ENCODE measurements at regions not wholly inside any gene's neighbourhood (a gene's known extent, or its start where the extent isn't known, plus 50 kb on each side); places are given as distances from the start of the nearest gene placed in this dataset.
"Not testable (repeated sequence)": the region's sequence is repeated elsewhere in the genome, so short reads cannot be mapped to it uniquely, and the experiment has no call there.

- DNase-seq, result no peak
Observed at GRCh38 chr19:28553005-28553404, 659.9 kb downstream of the UQCRFS1 start.

DNA sequence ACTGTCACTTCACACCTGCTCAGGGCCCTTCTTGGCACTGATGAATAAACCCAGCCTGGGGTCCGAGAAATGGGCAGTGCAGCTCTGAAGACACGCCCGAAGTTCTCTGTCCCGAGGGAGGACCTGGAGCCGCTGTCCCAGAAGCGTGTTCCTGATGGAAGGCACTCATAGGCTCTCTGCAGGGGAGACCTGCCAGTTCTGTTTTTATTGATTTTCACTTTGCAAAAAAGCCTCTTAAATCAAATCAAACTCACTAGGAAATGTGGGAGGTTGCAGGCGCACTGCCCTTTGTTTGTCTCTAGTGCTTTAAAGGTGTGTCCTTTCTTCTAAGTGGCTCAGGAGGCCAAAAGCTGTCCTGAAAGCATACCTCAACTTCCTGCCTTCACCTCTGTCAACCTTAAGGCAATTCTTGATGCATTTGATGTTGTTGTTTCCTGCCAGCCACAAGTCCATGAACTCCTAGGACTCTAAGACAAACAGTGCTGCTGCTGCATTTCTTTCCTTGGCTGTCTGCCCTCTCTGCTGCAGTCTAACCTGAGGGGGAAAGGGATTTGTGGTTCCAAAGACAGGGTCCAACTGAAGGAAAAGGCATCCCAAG, 663.2 kb downstream of the UQCRFS1 start:
- no peak for DNase-seq

GRCh38 chr19:28546148-28546685, 666.7 kb downstream of the UQCRFS1 start:
- DNase-seq, result no peak

GRCh38 chr19:28545397-28545796, 667.6 kb downstream of the UQCRFS1 start:
- not testable (repeated sequence) for DNase-seq

DNA sequence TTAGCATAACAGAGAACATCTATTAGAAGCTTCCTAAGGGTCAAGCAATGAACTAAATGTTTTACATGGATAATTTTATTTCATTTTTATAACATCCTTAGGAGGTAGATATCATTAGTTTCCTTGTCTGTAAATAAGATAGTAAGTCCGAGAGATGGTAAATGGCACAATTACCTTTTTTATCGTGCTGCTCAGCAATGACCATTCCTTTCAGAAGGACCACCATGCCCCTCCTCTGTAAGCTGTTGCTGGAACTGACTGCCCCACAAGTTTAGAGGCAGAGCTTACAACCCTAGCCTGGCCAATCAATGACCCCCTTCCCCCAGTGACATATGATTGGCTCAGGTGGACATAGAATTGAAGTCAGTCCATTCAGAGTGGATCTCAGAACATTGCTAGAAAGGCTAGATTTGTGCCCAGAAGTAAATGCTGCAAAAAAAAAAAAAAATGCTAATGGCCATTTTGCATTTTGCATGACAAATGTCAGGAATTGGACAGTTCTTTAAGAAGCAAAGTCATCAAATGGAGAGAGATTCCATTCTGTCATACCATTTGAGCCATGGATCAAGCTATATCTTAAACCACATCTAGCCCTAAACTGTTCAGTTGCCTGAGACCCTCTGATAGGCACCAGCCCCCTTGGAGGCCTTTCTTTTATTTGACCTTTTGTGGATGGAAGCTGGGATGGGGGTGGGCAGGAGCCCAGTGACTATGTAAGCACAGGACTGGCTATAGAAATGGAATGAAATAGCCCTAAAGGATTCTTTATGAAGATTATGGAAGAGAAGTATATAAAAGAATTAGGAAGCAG, 668.3 kb downstream of the UQCRFS1 start:
- DNase-seq, result no peak

- no peak for DNase-seq
Observed at GRCh38 chr19:28543244-28543776, 669.6 kb downstream of the UQCRFS1 start.

DNA sequence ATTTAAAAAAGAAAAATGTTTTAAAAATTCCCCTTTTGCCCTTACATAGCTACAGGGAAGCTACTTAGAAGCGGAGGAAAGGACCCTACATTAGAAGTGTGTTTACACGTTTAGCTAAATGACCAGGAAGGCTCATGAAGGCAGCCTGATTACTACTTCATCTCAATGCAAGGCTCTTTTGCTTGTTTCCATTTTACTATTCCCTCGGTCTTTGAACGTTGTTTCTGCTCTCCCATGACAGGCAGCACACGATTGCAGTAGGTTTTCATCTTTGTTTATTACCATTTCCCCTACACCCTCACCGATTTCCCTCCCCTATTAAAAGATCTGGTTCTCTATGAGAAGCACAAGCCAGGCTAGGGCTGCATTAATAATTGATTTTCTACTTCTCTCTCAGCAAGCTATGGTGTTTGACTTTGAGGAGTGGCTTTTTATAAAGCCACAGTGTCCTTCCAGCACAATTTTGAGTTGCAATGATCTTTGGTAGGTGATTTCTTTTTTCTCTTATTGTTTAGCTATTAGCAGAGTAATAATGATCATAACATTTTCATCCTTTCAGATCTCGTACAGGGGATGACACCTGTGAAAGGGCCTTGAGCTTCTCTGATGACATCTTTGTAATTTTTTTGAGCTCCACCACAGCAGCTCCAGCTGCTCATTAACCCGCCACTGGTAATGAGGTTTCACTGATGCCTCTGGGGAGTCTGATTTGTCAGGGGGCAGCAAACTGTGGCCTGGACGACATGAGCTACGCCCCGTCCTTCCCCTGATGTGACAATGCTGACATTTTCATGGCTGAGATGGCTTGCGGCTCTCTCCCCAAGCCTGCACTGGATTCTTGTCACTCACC, 670.3 kb downstream of the UQCRFS1 start:
- DNase-seq, result no peak

DNA sequence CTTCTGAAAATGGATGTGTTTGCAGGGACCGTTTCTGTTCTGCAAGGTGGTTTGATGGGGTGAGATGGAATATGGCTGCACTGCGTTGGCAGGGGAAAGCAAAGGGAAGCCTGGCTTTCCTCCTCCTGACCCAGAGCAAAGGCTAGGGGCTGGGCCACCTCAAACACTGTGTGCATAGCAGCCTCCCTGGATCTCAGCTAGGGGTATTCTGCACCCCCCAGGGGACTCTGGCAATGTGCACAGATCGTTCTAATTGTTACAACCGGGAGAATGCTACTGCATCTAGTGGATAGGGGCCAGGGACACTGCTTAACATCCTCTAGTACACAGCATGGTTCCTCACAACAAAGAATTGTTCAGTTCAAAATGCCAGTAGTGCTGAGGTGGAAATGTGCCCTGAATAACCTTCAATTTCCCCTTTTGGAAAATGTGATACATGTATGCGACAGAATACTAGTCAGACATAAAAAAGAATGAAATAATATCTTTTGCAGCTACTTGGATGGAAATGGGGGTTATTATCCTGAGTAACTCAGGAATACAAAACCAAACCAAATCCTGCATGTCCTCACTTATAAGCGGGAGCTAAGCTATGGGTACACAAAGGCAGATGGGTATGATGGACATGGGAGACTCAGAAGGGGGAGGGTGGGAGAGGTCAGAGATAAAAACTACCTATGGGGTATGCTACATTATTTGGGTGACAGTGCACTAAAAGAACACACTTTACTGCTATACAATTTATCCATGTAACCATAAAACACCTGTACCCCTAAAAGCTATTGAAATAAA, 671.2 kb downstream of the UQCRFS1 start:
- no peak for DNase-seq

- no peak for DNase-seq
Observed at GRCh38 chr19:28541029-28541428, 671.9 kb downstream of the UQCRFS1 start.

DNA sequence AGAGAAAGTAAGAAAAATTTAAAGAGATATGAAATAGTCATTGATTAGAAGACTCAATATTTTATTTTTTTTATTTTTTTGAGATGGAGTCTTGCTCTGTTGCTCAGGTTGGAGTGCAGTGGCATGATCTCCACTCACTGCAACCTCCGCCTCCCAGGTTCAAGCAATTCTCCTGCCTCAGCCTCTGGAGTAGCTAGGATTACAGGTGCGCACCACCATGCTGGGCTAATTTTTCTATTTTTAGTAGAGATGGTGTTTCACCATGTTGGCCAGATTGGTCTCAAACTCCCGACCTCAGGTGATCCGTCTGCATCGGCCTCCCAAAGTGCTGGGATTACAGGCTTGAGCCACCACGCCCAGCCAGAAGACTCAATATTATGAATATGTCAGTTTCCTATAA, 672.6 kb downstream of the UQCRFS1 start:
- not testable (repeated sequence) for DNase-seq

DNA sequence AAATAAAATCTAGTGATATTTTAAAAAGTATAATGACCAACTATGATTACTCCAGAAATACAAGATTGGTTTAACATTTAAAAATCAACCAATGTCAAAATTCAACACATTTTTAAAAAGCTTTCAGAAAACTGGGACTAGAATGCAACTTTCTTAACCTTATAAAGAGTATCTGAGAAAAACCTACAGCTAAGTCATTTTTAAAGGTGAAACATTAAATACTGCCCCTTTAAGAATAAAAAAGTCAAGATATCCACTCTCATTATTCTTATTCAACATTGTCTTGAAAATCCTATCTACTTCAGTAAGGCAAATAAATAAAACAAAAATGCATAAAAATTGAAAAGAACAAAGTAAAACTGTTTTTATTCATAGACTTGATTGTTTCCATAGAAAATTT, 673.2 kb downstream of the UQCRFS1 start:
- no peak for DNase-seq

DNA sequence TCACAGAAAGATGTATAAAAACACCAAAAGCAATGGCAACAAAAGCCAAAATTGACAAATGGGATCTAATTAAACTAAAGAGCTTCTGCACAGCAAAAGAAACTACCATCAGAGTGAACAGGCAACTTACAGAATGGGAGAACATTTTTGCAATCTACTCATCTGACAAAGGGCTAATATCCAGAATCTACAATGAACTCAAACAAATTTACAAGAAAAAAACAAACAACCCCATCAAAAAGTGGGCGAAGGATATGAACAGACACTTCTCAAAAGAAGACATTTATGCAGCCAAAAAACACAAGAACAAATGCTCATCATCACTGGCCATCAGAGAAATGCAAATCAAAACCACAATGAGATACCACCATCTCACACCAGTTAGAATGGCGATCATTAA, 674.4 kb downstream of the UQCRFS1 start:
- DNase-seq, result not testable (repeated sequence)

DNA sequence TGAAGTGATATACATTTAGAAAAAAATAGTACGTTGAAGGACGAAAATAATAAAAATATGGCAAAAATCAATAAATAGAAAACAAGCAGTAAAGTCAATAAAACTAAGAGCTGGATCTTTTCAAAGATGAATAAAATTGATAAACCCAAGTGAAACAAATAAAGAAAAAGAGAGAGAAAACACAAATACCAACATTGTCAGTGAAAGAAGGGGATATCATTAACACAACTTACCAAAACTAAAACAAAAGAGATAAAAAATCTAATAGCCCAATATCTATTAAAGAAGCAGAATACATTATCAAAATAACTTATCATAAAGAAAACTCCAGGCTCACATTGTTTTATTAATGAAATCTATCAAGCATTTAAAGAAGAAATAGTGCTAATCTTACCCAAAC, 675.1 kb downstream of the UQCRFS1 start:
- no peak for DNase-seq

DNA sequence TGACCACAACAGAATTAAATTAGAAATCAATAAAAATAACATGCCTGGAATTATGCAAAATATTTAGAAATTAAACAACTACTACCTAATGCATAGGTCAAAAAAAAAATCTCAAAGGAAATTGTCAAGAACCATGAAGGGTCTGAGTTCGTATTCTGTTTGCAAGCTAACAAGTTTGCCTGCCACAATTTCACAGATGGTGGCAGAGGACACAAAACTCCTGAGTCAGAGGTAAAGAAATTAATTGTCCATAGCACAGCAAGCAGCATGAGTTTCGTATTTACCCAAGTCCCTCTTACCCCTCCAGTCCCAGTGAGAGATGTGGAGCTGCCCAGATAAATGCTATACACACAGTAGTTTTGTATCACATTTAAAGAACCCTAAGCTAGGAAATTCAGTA, 675.9 kb downstream of the UQCRFS1 start:
- DNase-seq, result no peak

DNA sequence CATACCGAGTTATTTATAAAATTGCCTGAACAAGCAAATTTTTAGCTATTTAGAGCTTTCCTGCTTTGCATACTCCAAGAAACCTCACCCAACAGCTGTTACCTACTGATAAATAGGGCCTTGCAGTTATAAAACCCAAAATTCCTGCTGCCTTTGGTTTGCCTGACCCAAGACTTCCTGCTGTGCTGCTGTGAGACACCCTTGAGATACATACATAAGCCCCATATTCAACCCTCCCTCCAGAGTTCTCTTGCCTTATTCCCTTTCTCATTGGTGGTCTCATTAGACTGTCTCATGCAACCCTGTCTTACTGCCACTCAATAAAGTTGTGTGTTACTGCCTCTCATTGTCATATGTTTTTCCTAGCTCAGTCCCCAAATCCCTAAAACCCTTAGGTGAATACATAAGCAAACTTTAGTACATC, 677.6 kb downstream of the UQCRFS1 start:
- DNase-seq, result no peak

DNA sequence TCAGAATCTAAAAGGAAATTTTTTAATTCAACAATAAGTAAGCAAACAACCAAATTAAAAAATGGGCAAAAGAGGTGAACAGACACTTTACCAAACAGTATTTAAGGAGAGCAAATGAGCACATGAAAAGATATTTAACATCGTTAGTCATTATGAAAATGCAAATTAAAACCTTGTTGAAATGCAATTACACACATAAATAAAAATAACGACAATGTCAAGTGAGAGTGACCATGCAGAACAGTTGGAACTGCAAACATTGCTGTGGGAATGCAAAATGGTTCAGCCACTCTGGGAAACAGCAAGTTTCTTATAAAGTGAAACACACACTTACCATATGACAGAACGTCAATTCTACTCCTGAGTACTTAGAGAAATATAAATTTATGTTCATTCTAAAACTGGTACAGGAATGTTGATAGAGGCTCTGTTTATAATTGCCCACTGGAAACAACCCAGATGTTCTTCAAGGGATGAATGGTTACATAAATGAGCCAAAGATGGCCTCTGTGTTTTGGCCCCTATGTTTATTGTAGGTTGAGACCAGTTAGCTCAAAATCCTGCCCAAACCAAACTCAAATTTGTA, 678.1 kb downstream of the UQCRFS1 start:
- no peak for DNase-seq

DNA sequence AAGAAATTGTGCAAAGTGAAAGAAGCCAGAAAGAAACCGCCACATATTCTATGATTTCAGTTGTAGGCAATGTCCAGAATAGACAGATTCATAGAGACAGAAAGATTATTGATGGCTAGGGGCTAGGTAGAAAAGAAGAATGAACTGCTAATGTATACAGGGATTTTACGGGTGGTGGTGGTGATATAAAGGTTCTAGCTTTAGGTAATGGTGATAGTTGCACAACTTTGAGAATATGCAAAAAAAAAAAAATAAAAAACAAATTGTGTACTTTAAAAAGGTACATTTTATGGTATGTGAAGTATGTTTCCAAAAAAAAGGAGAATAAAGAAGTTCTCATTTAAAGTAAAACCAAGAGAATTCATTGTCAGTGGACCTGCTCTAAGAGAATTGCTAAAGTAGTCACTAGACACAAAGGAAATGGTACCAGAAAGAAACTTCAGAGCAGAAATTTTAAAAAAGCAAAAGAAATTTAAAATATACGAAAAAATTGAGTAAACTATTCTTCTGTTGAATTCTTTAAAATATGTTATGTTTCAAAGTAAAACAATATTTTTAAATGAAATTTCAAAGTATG, 680.1 kb downstream of the UQCRFS1 start:
- no peak for DNase-seq

DNA sequence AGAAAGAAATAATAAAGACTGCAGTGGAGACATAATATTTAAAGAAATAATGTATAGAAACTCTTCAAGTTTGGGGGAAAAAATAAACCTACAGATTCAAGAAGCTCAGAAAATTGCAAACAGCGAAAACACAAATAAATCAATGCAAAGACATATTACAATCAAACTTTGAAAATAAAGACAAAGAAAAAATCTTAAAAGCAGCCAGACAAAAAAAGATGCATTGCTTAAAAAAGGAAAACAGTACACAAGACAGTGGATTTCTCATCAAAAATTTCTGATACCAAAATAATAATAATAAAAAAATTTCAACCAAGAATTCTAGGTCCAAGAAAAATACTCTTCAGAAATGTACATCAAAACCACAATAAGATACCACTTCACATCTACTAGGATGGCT, 681.0 kb downstream of the UQCRFS1 start:
- DNase-seq, result no peak

- DNase-seq, result no peak
Observed at GRCh38 chr19:28530406-28531035, 682.4 kb downstream of the UQCRFS1 start.

DNA sequence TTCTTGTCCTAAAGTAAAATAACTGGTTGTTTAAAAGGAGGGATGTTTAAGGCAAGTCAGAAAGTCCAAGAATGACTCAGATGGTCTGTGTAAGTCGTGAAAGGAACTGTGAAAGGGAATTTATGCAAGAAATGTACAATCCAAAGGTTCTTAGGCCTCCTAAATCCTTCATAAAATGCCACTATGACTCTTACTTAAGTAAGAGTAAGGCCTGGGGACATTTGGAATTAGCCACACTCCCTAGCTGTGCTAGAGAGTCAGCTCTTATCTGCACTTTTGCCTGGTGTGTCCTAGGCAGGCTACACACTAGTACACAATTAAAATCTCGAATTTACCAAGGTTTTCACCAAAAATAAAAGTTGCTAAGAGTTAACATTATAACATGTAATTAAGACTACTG, 686.9 kb downstream of the UQCRFS1 start:
- DNase-seq, result no peak

- DNase-seq, result no peak
Observed at GRCh38 chr19:28523619-28524018, 689.3 kb downstream of the UQCRFS1 start.
